NT2/D1 (cell line): ENCODE measurements at regions not wholly inside any gene's neighbourhood (a gene's known extent, or its start where the extent isn't known, plus 50 kb on each side); places are given as distances from the start of the nearest gene placed in this dataset.

Experiments used
- YY1 ChIP-seq: IDR thresholded peaks from 2 replicates; pipeline ENCODE4 v1.6.1; 2011; ENCODE audit not compliant: insufficient read length, insufficient read depth
- ZNF274 ChIP-seq: IDR thresholded peaks from 2 replicates; pipeline ENCODE4 v1.6.1; 2011; ENCODE audit warnings: mild to moderate bottlenecking, low read depth, low read length

DNA sequence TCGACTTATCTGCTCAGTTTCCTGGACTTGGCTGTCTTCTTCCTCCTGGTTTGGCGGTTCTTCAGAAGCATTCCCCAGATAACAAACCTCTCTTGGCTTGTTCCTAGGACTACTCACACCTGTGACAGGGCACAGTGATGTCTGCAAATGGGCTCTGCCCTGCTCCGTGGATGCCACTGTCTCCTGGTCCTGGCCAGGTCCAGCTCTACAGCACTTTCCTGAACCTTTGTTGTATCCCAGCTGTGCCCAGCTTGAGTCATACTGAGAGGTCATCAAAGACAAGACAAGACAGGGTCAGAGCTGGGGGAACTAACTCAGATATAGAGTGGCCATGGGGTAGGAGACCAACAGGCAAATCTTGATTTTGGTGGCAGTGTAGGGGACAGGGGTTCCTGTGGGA is 102.7 kb upstream of the SLC22A23 start:
- TF ChIP-seq ZNF274 (no peak), YY1 (no peak)
